Fibroblast of lung (primary cell): ENCODE measurements at regions not wholly inside any gene's neighbourhood (a gene's known extent, or its start where the extent isn't known, plus 50 kb on each side); places are given as distances from the start of the nearest gene placed in this dataset.

Source experiments
- DNase-seq, 2 donors: peaks; one replicate each; pipeline versions ENCODE4 v3.0.0 to v3.0.0-alpha.2; 2010; ENCODE audit warnings: low read depth in 2 of 2
- H2AFZ ChIP-seq: 2 replicates; pipeline ENCODE4 v1.5.1; 2012; ENCODE audit warnings: low read length, control low read depth, inconsistent platforms
- H3K27ac ChIP-seq: 2 replicates; pipeline ENCODE4 v1.5.1; 2011; ENCODE audit warnings: low read length, control low read depth; ENCODE audit not compliant: insufficient read depth
- H3K27me3 ChIP-seq: 2 replicates; pipeline ENCODE4 v1.5.1; 2011; ENCODE audit warnings: mild to moderate bottlenecking, low read length; ENCODE audit not compliant: control insufficient read depth, insufficient read depth
- H3K36me3 ChIP-seq: 2 replicates; pipeline ENCODE4 v1.5.1; 2011; ENCODE audit warnings: low read length; ENCODE audit not compliant: control insufficient read depth, insufficient read depth
- H3K4me1 ChIP-seq: 2 replicates; pipeline ENCODE4 v1.5.1; 2011; ENCODE audit warnings: low read length; ENCODE audit not compliant: control insufficient read depth, insufficient read depth; ENCODE audit errors: extremely low read depth
- H3K4me2 ChIP-seq: 2 replicates; pipeline ENCODE4 v1.5.1; 2011; ENCODE audit warnings: low read length, control low read depth; ENCODE audit not compliant: insufficient read depth; ENCODE audit errors: extremely low read depth
- H3K4me3 ChIP-seq, 4 experiments: fragments of 200-600 bp in 1 of 4; sonication (generic) in 1 of 4; replicated peaks in 1 of 4; 2 replicates each; pipeline ENCODE4 v1.5.1; 2011 to 2016; ENCODE audit warnings: low read length in 4 of 4, low read depth in 3 of 4, mild to moderate bottlenecking in 3 of 4, control low read depth in 2 of 4, inconsistent platforms in 1 of 4, mixed read lengths in 1 of 4; ENCODE audit not compliant: insufficient read depth in 1 of 4; ENCODE audit errors: control extremely low read depth in 1 of 4
- H3K79me2 ChIP-seq: 2 replicates; pipeline ENCODE4 v1.5.1; 2012; ENCODE audit warnings: mild to moderate bottlenecking, low read length, inconsistent platforms; ENCODE audit not compliant: control insufficient read depth, insufficient read depth
- H3K9ac ChIP-seq: 2 replicates; pipeline ENCODE4 v1.5.1; 2011; ENCODE audit warnings: mild to moderate bottlenecking, low read length, control low read depth; ENCODE audit not compliant: insufficient read depth
- H3K9me3 ChIP-seq: 2 replicates; pipeline ENCODE4 v1.5.1; 2012; ENCODE audit warnings: low read depth, low read length; ENCODE audit not compliant: control insufficient read depth, insufficient read depth
- H4K20me1 ChIP-seq: 2 replicates; pipeline ENCODE4 v1.5.1; 2011; ENCODE audit warnings: low read length; ENCODE audit not compliant: control insufficient read depth, insufficient read depth; ENCODE audit errors: extremely low read depth
- EZH2 ChIP-seq: IDR thresholded peaks from 2 replicates; pipeline ENCODE4 v1.5.1; 2012; ENCODE audit warnings: low read length, control low read depth, mild to moderate bottlenecking; ENCODE audit errors: missing control alignments
- TF ChIP-seq, protein P1 (sequence below), 2 donors: IDR thresholded peaks in 1 of 2; conservative IDR thresholded peaks in 1 of 2; 1 replicate in 1 of 2; 2 replicates in 1 of 2; pipeline ENCODE4 v1.5.1; 2011 to 2012; ENCODE audit warnings: low read length in 2 of 2, control low read depth in 1 of 2, inconsistent platforms in 1 of 2, low read depth in 1 of 2, mild to moderate bottlenecking in 1 of 2

DNA sequence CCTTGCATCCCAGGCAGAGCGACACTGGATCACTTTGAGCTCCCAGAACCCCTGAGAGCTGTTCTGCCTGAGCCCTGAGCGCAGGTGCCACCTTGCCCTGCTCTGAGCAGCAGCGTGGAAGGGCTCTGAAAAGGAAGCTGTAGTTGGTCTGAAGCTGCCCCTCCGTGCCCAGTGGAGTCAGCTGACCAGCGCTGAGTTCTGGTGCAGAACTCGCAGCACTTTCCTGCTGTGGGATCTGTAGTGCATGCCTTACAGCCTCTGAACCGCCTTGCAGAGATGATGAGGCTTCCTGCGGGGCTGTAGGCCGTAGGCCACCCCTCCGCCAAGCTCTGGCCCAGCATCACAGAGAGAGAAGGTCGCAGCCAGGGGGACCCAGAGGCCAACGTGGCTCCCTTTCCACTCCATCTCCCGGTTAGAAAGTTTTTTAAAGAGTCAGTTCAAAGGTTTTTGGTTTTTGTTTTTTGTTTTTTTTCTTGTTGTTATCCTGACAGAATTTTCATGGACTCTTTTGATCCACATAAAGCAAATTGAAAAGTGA, 158.3 kb upstream of the CST7 start:
- Histone ChIP-seq H3K9me3 (no peaks in the 10 kb centered on the region), H3K79me2 (no peaks in the 10 kb centered on the region), H2AFZ (no peak overlapping the region), H3K4me2 (no peak overlapping the region), H3K27me3 (no peaks in the 10 kb centered on the region), H3K4me3 (no peak overlapping the region), H3K4me1 (no peaks in the 10 kb centered on the region), H4K20me1 (no peaks in the 10 kb centered on the region), H3K36me3 (no peaks in the 10 kb centered on the region), H3K27ac (no peak overlapping the region), H3K9ac (no peak overlapping the region)
- TF ChIP-seq, protein P1, sequence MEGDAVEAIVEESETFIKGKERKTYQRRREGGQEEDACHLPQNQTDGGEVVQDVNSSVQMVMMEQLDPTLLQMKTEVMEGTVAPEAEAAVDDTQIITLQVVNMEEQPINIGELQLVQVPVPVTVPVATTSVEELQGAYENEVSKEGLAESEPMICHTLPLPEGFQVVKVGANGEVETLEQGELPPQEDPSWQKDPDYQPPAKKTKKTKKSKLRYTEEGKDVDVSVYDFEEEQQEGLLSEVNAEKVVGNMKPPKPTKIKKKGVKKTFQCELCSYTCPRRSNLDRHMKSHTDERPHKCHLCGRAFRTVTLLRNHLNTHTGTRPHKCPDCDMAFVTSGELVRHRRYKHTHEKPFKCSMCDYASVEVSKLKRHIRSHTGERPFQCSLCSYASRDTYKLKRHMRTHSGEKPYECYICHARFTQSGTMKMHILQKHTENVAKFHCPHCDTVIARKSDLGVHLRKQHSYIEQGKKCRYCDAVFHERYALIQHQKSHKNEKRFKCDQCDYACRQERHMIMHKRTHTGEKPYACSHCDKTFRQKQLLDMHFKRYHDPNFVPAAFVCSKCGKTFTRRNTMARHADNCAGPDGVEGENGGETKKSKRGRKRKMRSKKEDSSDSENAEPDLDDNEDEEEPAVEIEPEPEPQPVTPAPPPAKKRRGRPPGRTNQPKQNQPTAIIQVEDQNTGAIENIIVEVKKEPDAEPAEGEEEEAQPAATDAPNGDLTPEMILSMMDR (conservative IDR thresholded peaks at IDR 0.05 in 1 of 2, IDR thresholded peaks at IDR 0.05 in 1 of 2; ENCODE audit: low read depth in 1 of 2, low read length in 2 of 2): no peak
- TF ChIP-seq EZH2: no peak
- no peak for DNase-seq

DNA sequence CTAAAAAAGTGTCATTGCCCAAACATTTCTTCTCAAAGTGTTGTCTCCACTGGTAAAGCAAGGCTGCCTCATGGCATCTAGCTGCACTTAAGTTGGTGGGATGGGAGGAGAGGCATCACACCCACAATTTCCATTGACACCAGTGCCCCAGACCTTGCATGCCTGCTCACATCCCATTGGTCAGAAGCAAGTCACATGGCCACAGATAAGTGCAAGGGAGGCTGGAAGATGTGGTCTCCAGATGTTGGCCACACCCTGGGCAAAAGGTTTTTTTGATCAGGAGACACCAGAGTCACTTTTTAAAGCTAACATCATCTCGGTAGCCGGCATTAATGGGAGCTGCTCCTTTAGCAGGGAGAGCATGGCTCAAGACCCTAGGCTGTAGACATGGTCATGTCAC, 157.1 kb upstream of the CST7 start:
- Histone ChIP-seq H4K20me1 (no peaks in the 10 kb centered on the region), H3K27me3 (no peaks in the 10 kb centered on the region), H3K9ac (no peak overlapping the region), H3K4me2 (no peak overlapping the region), H3K4me3 (no peak overlapping the region), H3K9me3 (no peaks in the 10 kb centered on the region), H3K79me2 (no peaks in the 10 kb centered on the region), H2AFZ (no peak overlapping the region), H3K27ac (no peak overlapping the region), H3K4me1 (no peaks in the 10 kb centered on the region), H3K36me3 (no peaks in the 10 kb centered on the region)
- no peak for DNase-seq
- no peak for TF ChIP-seq EZH2
- TF ChIP-seq, protein P1 (conservative IDR thresholded peaks at IDR 0.05 in 1 of 2, IDR thresholded peaks at IDR 0.05 in 1 of 2; ENCODE audit: low read depth in 1 of 2, low read length in 2 of 2): no peak

DNA sequence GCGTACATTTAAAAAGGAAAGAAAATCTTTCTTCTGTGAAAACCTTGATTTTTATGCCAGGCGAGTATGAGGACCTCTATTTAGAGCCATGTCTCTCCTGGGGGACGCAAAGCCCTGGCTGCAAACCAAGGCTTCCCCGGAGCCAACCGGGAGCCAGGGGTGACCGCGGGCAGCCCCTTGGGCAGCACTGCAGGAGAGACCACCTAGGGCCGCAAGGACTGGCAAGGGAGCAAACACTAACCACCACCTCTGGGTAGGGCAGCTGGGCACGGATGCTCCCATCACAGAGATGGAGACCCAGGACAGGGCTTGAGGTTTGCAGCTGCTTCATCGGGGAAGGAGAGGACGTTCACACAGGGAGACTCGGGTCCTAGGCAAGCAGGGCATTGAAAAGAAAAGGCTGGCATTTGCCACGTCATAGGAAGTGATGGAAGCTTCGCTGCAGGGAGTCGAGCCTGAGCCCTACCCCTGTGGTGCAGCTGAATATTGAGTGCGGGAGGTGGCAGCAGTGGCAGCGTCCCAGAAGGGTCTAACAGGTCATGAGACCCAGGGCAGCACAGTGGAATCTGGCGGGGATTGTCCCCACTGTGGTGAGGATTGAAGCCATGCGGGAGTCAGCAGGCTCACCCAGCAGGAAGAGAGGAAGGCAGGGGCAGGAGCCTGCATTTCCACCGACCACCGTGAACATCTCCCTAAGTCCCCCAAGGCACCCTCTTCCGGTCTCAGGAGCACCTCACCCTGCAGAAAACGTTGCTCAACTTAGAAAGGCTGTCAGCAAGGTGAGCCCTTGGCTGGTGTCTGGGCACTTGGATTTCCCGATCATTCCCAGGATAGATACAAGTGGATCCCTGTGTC, 156.2 kb upstream of the CST7 start:
- TF ChIP-seq, protein P1 (conservative IDR thresholded peaks at IDR 0.05 in 1 of 2, IDR thresholded peaks at IDR 0.05 in 1 of 2; ENCODE audit: low read depth in 1 of 2, low read length in 2 of 2): no peak
- no peak for TF ChIP-seq EZH2
- Histone ChIP-seq H3K4me1 (no peaks in the 10 kb centered on the region), H3K27ac (no peak overlapping the region), H3K9ac (no peak overlapping the region), H3K9me3 (no peaks in the 10 kb centered on the region), H2AFZ (no peak overlapping the region), H3K79me2 (no peaks in the 10 kb centered on the region), H3K27me3 (no peaks in the 10 kb centered on the region), H3K4me2 (no peak overlapping the region), H4K20me1 (no peaks in the 10 kb centered on the region), H3K36me3 (no peaks in the 10 kb centered on the region), H3K4me3 (no peak overlapping the region)
- no peak for DNase-seq
